HUES48 (cell line): ENCODE measurements at regions not wholly inside any gene's neighbourhood (a gene's known extent, or its start where the extent isn't known, plus 50 kb on each side); places are given as distances from the start of the nearest gene placed in this dataset.

Experiments used
- H3K27ac ChIP-seq: one replicate; pipeline ENCODE4 v1.7.0; 2013; ENCODE audit warnings: low read depth, low read length, inconsistent platforms
- H3K27me3 ChIP-seq: 2 replicates; pipeline ENCODE4 v1.6.1; 2013; ENCODE audit warnings: mild to moderate bottlenecking, low read length; ENCODE audit not compliant: control insufficient read depth, insufficient read depth
- H3K36me3 ChIP-seq: 2 replicates; pipeline ENCODE4 v1.6.1; 2013; ENCODE audit warnings: low read length; ENCODE audit not compliant: control insufficient read depth, insufficient read depth
- H3K4me1 ChIP-seq: 2 replicates; pipeline ENCODE4 v1.6.1; 2013; ENCODE audit warnings: mild to moderate bottlenecking, low read length; ENCODE audit not compliant: control insufficient read depth, insufficient read depth
- H3K4me3 ChIP-seq: 2 replicates; pipeline ENCODE4 v1.5.1; 2013; ENCODE audit warnings: mild to moderate bottlenecking, low read depth, low read length
- H3K9ac ChIP-seq: 2 replicates; pipeline ENCODE4 v1.6.1; 2013; ENCODE audit warnings: mild to moderate bottlenecking, low read depth, low read length, moderate library complexity
- H3K9me3 ChIP-seq: 2 replicates; pipeline ENCODE4 v1.6.1; 2013; ENCODE audit warnings: low read length; ENCODE audit not compliant: control insufficient read depth, insufficient read depth

GRCh38 chr3:8273479-8273878, 228.1 kb upstream of the LMCD1 start:
- no peak overlapping the region for H3K4me3 ChIP-seq
- H3K4me1 ChIP-seq, result no peaks in the 10 kb centered on the region
- H3K36me3 ChIP-seq, result no peaks in the 10 kb centered on the region

GRCh38 chr3:8276056-8276455, 225.6 kb upstream of the LMCD1 start:
- H3K9me3 ChIP-seq, result no peaks in the 10 kb centered on the region
- no peak overlapping the region for H3K9ac ChIP-seq
- H3K27me3 ChIP-seq, result no peaks in the 10 kb centered on the region

More at GRCh38 chr3:8273479-8273878, 228.1 kb upstream of the LMCD1 start:
- Histone ChIP-seq H3K27ac (no peak overlapping the region), H3K27me3 (no peaks in the 10 kb centered on the region), H3K9ac (no peak overlapping the region), H3K9me3 (no peaks in the 10 kb centered on the region)

DNA sequence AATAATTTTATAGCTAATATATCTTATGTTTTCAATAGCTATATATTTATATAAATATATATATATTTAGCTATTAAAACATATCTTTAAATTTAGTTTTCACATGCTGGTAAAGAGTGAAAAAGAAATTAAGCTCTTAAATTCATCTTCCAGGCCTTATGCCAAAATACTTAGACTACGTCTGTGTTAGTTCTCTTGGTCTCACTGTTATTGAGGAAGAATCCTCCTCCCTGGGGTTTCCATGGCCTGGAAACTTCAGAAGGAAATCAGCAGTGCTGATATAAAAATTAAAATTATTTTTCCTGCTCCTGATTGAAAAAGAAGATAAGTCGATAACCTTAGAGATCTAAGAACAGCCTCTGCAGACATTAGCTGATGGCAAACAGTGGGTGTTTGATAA, 225.1 kb upstream of the LMCD1 start:
- H3K4me1 ChIP-seq, result peaks cover 10% of the 10 kb centered on the region
- no peak overlapping the region for H3K9ac ChIP-seq
- no peaks in the 10 kb centered on the region for H3K27me3 ChIP-seq
- no peaks in the 10 kb centered on the region for H3K9me3 ChIP-seq
- no peaks in the 10 kb centered on the region for H3K36me3 ChIP-seq
- H3K27ac ChIP-seq, result no peak overlapping the region
- no peak overlapping the region for H3K4me3 ChIP-seq

More at GRCh38 chr3:8276056-8276455, 225.6 kb upstream of the LMCD1 start:
- no peak overlapping the region for H3K27ac ChIP-seq
- peaks cover 10% of the 10 kb centered on the region for H3K4me1 ChIP-seq
- no peak overlapping the region for H3K4me3 ChIP-seq
- no peaks in the 10 kb centered on the region for H3K36me3 ChIP-seq

DNA sequence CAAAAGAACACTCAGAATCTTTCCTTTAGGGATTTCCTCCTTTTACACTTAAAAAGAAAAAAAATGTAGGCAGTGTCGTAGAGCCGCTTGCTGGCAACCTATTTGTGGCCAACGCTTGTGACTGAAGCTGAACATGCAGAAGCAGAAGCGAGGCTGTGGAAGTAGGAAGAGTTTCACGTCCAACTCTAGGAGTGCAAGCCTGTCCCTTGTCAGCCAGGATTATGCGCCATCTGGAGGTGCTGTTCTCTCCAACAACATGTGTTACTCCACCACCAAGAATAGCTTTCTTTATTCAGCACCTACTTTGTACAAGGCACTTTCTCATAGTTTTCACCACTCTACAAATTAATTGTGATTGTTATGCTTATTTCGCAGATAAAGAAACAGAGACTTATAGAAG, 223.2 kb upstream of the LMCD1 start:
- Histone ChIP-seq H3K27ac (no peak overlapping the region), H3K4me1 (peaks cover 10% of the 10 kb centered on the region), H3K4me3 (no peak overlapping the region), H3K27me3 (no peaks in the 10 kb centered on the region), H3K9ac (no peak overlapping the region), H3K9me3 (no peaks in the 10 kb centered on the region), H3K36me3 (no peaks in the 10 kb centered on the region)

DNA sequence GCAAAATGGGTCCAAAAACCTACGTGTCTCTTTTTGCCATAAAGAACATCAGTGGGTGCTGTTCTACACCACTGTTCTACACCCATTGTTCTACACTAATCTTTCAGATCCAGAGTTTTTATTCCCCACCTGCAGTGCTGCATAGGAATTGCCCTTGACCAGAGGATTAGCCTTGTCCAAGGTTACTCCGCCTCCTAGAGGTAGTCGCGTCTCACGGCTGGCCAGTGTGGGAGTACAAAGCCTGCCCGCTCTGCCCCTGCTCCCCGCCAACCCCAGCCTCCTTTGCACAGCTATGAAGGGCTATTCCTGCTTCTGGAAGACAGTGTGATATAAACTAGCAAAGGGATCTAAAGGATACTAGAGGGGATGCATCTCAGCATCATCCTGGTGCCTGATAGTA, 222.1 kb upstream of the LMCD1 start:
- no peaks in the 10 kb centered on the region for H3K36me3 ChIP-seq
- no peak overlapping the region for H3K9ac ChIP-seq
- no peak overlapping the region for H3K4me3 ChIP-seq
- no peaks in the 10 kb centered on the region for H3K9me3 ChIP-seq
- no peak overlapping the region for H3K27ac ChIP-seq
- H3K4me1 ChIP-seq, result peaks cover 10% of the 10 kb centered on the region
- H3K27me3 ChIP-seq, result no peaks in the 10 kb centered on the region

DNA sequence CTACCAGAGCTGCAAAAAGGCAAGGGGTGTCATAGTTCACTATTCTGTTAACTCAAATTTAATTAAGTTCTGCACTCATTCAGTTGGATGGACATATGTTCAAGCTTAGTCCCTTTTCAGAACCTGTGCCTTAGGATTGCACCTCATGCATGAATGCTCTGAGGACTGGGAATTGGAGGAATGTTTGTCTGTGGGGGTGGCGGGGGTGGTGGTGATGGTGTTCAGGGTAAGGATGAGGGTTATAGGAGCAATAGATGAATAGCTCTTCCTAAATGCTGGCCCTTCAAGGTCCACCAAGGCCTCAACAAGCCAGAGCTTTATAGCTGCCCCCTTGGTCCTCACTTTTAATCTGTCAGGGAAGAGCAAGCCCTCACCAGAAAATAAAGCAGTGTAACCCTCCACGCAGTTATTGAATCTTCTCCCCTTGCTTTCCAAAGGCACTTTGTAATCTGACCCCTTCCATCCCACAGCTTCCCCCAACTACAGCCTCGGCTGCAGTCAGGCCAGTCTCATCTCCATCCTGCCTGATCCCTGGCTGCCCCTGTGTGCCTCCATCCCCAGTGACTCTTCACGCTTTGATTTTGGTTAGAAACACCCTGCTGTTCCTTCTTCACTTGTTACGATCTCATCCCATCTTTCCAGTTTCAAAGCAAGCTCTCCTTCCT, 221.6 kb upstream of the LMCD1 start:
- Histone ChIP-seq H3K9me3 (no peaks in the 10 kb centered on the region), H3K4me3 (no peak overlapping the region), H3K36me3 (no peaks in the 10 kb centered on the region), H3K27ac (no peak overlapping the region), H3K4me1 (peaks cover 10% of the 10 kb centered on the region), H3K9ac (no peak overlapping the region), H3K27me3 (no peaks in the 10 kb centered on the region)

DNA sequence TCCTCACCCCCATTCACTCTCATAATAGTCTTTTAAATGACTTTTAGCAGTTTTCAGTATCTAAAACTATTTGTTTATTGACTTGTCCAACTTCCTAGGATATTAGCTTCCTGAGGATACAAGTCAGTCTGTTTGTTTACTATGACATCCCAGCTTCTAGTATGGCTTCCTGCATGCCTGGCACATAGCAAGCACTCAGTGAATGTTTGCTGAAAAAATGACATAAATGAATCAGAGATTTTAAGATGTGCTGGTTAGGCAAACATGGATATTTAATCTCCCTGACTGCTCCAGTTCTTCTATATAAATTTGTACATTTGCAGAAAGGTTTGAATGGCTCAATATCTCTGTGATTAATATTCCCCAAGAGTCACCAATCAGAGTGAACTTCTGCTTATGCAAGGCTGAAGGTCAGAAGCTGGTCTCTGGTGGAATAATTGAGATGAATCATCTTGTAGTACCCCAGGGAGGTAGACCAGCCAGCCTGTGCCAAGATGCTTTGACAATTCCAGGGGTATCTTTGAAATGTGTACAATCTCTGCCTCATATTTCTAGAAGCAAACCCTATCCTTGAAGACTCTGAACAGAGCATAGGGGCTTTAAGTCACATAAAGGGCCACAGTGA, 219.0 kb upstream of the LMCD1 start:
- H3K36me3 ChIP-seq, result no peaks in the 10 kb centered on the region
- no peak overlapping the region for H3K9ac ChIP-seq
- no peak overlapping the region for H3K27ac ChIP-seq
- H3K4me1 ChIP-seq, result peaks cover 10% of the 10 kb centered on the region
- H3K9me3 ChIP-seq, result no peaks in the 10 kb centered on the region
- no peaks in the 10 kb centered on the region for H3K27me3 ChIP-seq
- H3K4me3 ChIP-seq, result no peak overlapping the region

- H3K4me3 ChIP-seq, result no peak overlapping the region
- no peaks in the 10 kb centered on the region for H3K9me3 ChIP-seq
- H3K27me3 ChIP-seq, result no peaks in the 10 kb centered on the region
- H3K27ac ChIP-seq, result no peak overlapping the region
- H3K4me1 ChIP-seq, result peaks cover 10% of the 10 kb centered on the region
- H3K9ac ChIP-seq, result no peak overlapping the region
- H3K36me3 ChIP-seq, result no peaks in the 10 kb centered on the region
These were observed 218.4 kb upstream of the LMCD1 start for GRCh38 chr3:8283193-8283592.

GRCh38 chr3:8286086-8286485, 215.5 kb upstream of the LMCD1 start:
- Histone ChIP-seq H3K4me3 (no peak overlapping the region), H3K9me3 (no peaks in the 10 kb centered on the region), H3K36me3 (no peaks in the 10 kb centered on the region), H3K9ac (no peak overlapping the region), H3K27ac (no peak overlapping the region), H3K4me1 (no peaks in the 10 kb centered on the region), H3K27me3 (no peaks in the 10 kb centered on the region)

DNA sequence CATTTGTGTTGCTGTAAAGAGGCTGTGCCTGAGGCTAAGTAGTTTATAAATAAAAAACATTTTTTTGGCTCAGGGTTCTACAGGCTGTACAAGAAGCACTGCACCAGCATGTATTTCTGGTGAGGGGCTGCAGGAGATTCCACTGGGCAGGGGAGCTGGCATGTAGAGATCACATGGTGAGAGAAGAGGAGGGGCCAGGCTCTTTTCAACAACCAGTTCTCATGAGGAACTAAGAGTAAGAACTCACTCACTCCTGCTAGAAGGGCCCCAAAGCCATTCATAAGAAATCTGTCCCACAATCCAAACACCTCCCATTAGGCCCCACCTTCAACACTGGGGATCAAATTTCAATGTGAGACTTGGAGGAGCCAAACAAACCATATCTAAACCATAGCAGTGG, 214.9 kb upstream of the LMCD1 start:
- H3K4me3 ChIP-seq, result no peak overlapping the region
- no peaks in the 10 kb centered on the region for H3K36me3 ChIP-seq
- no peak overlapping the region for H3K27ac ChIP-seq
- no peak overlapping the region for H3K9ac ChIP-seq
- no peaks in the 10 kb centered on the region for H3K4me1 ChIP-seq
- no peaks in the 10 kb centered on the region for H3K9me3 ChIP-seq
- H3K27me3 ChIP-seq, result no peaks in the 10 kb centered on the region

- Histone ChIP-seq H3K4me1 (no peaks in the 10 kb centered on the region), H3K4me3 (no peak overlapping the region), H3K36me3 (no peaks in the 10 kb centered on the region), H3K27me3 (no peaks in the 10 kb centered on the region), H3K9ac (no peak overlapping the region), H3K9me3 (no peaks in the 10 kb centered on the region), H3K27ac (no peak overlapping the region)
These were observed 211.0 kb upstream of the LMCD1 start for GRCh38 chr3:8290611-8291010.
